Bronchial epithelial cell (primary cell): ENCODE measurements at regions not wholly inside any gene's neighbourhood (a gene's known extent, or its start where the extent isn't known, plus 50 kb on each side); places are given as distances from the start of the nearest gene placed in this dataset.

Experiments
- DNase-seq: peaks from one replicate; pipeline ENCODE4 v3.0.0-alpha.2; 2010; ENCODE audit warnings: low read depth
- FAIRE-seq: peaks from 2 replicates; lab custom pipeline; 2011; peaks lifted over from hg19 to GRCh38; lab: Jason Lieb, UNC
- H3K27me3 ChIP-seq: 2 replicates; pipeline ENCODE4 v1.5.1; 2011; ENCODE audit warnings: low read length; ENCODE audit not compliant: control insufficient read depth, insufficient read depth
- H3K36me3 ChIP-seq: 2 replicates; pipeline ENCODE4 v1.5.1; 2011; ENCODE audit warnings: low read length; ENCODE audit not compliant: control insufficient read depth, insufficient read depth
- H3K4me3 ChIP-seq: 2 replicates; pipeline ENCODE4 v1.5.1; 2011; ENCODE audit warnings: mild to moderate bottlenecking, low read depth, low read length, control low read depth
- CTCF ChIP-seq: IDR thresholded peaks from 2 replicates; pipeline ENCODE4 v1.5.1; 2011; ENCODE audit warnings: mild to moderate bottlenecking, moderate library complexity, low read length, control low read depth, inconsistent platforms; ENCODE audit not compliant: insufficient read depth, severe bottlenecking

DNA sequence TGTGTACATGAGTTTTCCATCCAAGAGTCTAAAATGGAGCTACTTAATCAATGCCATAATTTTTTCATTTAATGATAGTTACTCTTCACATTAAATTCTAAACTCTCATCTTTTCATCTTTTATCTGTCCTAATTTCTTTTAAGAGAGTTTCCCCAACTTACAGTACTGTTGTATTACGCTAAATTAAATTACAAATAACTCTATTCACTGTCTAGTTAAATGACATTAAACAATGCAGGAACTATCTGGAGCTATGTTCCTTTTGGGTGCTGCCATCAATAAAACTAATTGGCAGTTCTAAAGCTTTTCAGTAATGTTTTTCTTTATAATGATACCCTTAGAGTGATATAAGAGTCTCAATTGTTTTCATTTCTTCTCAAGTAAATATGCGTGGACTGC is 227.6 kb downstream of the ANKRD50 start:
- FAIRE-seq (no peak), DNase-seq (no peak)
- Histone ChIP-seq H3K36me3 (no peaks in the 10 kb centered on the region), H3K4me3 (no peak overlapping the region), H3K27me3 (no peaks in the 10 kb centered on the region)
- TF ChIP-seq CTCF, result no peak

DNA sequence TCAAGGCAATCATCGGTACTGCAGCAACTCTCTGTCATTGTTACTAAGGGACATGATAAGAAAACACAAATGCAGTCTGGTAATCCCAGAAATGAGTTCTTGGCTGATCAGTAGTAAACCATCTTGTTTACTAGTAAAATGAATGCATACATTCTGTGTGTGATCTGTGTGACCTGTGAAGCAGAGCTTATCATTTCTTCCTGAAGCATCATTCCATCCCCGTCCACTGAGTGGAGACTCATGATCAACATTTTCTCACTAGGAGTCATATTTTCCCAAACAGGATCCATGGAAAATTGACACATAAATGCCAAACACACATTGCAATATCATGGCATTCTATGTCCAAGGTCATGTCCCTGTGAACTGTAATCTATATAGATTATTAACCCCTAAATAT is 226.1 kb downstream of the ANKRD50 start:
- no peaks in the 10 kb centered on the region for H3K27me3 ChIP-seq
- no peak overlapping the region for H3K4me3 ChIP-seq
- peak; percentile 3 for TF ChIP-seq CTCF
- no peaks in the 10 kb centered on the region for H3K36me3 ChIP-seq
- DNase-seq (no peak), FAIRE-seq (no peak)

- DNase-seq (no peak), FAIRE-seq (no peak)
- no peak overlapping the region for H3K4me3 ChIP-seq
- H3K36me3 ChIP-seq, result no peaks in the 10 kb centered on the region
- TF ChIP-seq CTCF, result no peak
- H3K27me3 ChIP-seq, result no peaks in the 10 kb centered on the region
These were observed 224.9 kb downstream of the ANKRD50 start for GRCh38 chr4:124487651-124488050.

DNA sequence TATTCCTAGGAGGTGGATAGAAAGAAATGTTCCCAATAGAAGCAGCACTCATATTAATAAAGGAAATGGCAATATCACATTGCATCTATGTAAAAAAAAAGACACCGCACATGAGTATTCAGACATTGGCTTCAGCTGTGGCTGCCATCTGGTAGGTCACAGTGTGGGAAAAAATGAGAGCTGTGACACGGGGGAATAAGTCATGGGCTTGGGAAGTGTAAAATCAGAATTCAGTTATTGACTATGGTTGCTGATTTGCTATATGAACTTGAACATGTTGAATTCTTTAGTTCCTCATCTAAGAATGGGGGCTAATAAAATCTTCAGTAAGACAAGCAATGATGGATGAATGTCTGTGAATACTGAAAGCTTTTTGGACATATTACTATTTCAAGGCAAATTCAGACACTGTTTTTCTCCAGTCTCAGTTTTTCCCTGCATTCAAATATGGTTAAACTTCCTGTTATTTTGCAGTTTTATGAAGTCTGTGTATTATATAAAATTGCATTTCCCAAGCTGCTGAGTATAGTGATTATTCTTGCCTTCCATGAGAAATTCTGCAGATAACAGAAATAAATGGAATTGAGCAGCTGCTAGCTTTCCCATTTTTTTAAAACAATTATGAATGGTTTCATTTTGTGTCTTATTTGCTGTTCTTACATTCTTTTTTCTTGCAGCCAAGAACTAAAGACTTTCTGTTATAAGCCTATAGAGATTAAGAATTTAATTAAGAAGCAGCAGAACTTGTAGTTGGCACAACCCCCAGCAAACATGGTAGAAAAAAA is 221.0 kb downstream of the ANKRD50 start:
- H3K4me3 ChIP-seq, result no peak overlapping the region
- H3K36me3 ChIP-seq, result no peaks in the 10 kb centered on the region
- H3K27me3 ChIP-seq, result no peaks in the 10 kb centered on the region
- no peak for TF ChIP-seq CTCF
- FAIRE-seq, result no peak
- DNase-seq, result no peak

- H3K27me3 ChIP-seq, result no peaks in the 10 kb centered on the region
- FAIRE-seq (no peak), DNase-seq (no peak)
- no peak overlapping the region for H3K4me3 ChIP-seq
- TF ChIP-seq CTCF, result no peak
- no peaks in the 10 kb centered on the region for H3K36me3 ChIP-seq
These were observed 213.3 kb downstream of the ANKRD50 start for GRCh38 chr4:124499261-124499660.

- Histone ChIP-seq H3K27me3 (no peaks in the 10 kb centered on the region), H3K36me3 (no peaks in the 10 kb centered on the region), H3K4me3 (no peak overlapping the region)
- no peak for TF ChIP-seq CTCF
- FAIRE-seq (no peak), DNase-seq (no peak)
These were observed 211.0 kb downstream of the ANKRD50 start for GRCh38 chr4:124501576-124501975.
